Epithelial cell of proximal tubule (primary cell): ENCODE measurements at regions not wholly inside any gene's neighbourhood (a gene's known extent, or its start where the extent isn't known, plus 50 kb on each side); places are given as distances from the start of the nearest gene placed in this dataset.

Source experiments
- DNase-seq: peaks from one replicate; pipeline ENCODE4 v3.0.0-alpha.2; 2011; ENCODE audit warnings: low read depth
- H3K4me3 ChIP-seq: 2 replicates; pipeline ENCODE4 v1.5.1; 2011; ENCODE audit warnings: low read depth, mild to moderate bottlenecking, low read length
- CTCF ChIP-seq: conservative IDR thresholded peaks from 2 replicates; pipeline ENCODE4 v1.5.1; 2012; ENCODE audit warnings: low read depth, mild to moderate bottlenecking, low read length

DNA sequence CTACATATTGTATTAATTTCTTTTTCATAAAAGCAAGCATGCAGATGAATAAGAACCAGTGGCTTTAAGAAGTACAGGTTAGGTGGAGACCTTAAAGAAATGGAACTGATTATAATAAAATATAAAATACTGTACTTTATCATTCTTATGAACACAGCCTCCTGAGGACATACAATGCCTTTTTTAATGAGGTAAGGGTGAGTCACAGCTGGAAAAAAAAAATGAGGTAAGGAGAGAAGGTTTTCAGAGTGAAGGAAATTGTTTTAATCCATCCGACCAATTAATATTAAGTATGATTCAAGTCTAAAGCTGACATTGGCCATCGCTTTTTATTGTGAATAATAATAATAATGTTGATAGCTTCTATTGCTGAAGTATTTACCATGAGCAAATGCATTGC is 170.3 kb upstream of the SOX2 start:
- H3K4me3 ChIP-seq, result no peak overlapping the region
- no peak for DNase-seq
- TF ChIP-seq CTCF, result no peak

DNA sequence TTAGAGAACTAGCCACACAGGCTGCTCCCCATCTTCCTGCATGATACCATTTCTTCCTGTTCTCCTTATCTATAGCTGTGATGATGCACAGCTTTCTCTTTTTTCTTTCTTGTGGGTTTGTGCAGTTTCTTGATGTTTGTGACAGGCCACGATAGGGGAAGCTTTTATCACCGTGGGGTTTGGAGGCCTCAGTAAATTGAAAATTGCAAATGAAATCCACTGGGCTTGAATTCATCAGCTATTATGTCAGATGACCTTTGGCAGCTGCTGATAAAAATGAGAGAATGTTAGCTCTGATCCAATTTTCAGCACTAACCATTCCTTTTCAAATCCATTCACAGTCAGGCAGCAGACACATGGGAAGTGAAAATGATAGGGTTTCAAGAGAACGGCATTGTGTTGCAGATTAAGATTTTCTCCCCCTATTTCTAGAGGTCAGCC is 176.9 kb upstream of the SOX2 start:
- H3K4me3 ChIP-seq, result no peak overlapping the region
- no peak for TF ChIP-seq CTCF
- no peak for DNase-seq

- no peak for TF ChIP-seq CTCF
- no peak overlapping the region for H3K4me3 ChIP-seq
- DNase-seq, result no peak
Measured at GRCh38 chr3:181533811-181534210, 177.9 kb upstream of the SOX2 start.

DNA sequence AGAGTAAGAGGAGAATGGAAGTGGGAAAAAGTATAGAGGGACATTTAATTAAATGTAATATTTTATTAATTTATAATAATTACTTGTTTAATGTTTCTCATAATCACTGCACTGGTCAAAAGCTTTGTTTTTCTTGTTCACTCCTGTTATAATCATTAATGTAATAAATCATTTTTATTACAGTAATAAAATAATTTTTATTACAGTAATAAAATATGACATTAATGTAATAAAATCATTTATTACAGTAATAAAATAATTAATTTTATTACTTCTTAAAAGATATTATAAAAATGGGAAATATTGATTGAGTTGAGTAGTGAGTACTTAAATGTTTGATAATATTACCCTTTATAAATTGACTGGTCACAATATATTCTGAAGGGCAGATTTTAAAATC is 181.1 kb upstream of the SOX2 start:
- no peak overlapping the region for H3K4me3 ChIP-seq
- DNase-seq, result no peak
- no peak for TF ChIP-seq CTCF

- TF ChIP-seq CTCF, result no peak
- no peak overlapping the region for H3K4me3 ChIP-seq
- DNase-seq, result no peak
Measured at GRCh38 chr3:181521831-181522230, 189.9 kb upstream of the SOX2 start.

- DNase-seq, result no peak
- H3K4me3 ChIP-seq, result no peak overlapping the region
- no peak for TF ChIP-seq CTCF
Measured at GRCh38 chr3:181518222-181518621, 193.5 kb upstream of the SOX2 start.

DNA sequence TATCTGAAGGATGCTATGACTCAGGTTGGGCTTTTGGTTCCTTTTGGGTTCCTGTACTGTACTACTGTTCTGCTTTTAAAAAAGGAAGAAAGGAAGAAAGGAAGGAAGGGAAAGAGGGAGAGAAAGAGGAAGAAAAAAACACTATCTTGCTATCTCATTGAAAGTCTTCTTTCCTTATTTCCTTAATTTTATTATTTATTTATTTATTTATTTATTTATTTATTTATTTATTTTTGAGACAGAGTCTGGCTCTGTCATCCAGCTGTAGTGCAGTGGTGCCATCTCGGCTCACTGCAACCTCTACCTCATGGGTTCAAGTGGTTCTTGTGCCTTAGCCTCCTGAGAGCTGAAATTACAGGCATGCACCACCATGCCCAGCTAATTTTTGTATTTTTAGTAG is 198.9 kb upstream of the SOX2 start:
- H3K4me3 ChIP-seq, result no peak overlapping the region
- no peak for DNase-seq
- TF ChIP-seq CTCF, result no peak
